Smooth muscle cell (in vitro differentiated cells): ENCODE measurements at regions not wholly inside any gene's neighbourhood (a gene's known extent, or its start where the extent isn't known, plus 50 kb on each side); places are given as distances from the start of the nearest gene placed in this dataset.
"Not testable (repeated sequence)": the region's sequence is repeated elsewhere in the genome, so short reads cannot be mapped to it uniquely, and the experiment has no call there.

Experiments
- DNase-seq: peaks from one replicate; lab custom pipeline; 2025; ENCODE audit not compliant: unreplicated experiment; lab: John Stamatoyannopoulos, UW
- H2AFZ ChIP-seq: fragments of 200-600 bp; sonication (generic); 2 replicates; pipeline ENCODE4 v1.6.0; 2016; ENCODE audit warnings: antibody characterized with exemption, low read depth, mild to moderate bottlenecking
- H3F3A ChIP-seq: fragments of 200-600 bp; sonication (generic); 2 replicates; pipeline ENCODE4 v1.6.0; 2017; ENCODE audit warnings: antibody characterized with exemption, low read depth
- H3K27ac ChIP-seq: fragments of 200-600 bp; sonication (generic); 2 replicates; pipeline ENCODE4 v1.5.1; 2016; ENCODE audit warnings: low read depth, mild to moderate bottlenecking
- H3K27me3 ChIP-seq: fragments of 200-600 bp; sonication (generic); 2 replicates; pipeline ENCODE4 v1.6.1; 2016; ENCODE audit warnings: low read depth, mild to moderate bottlenecking
- H3K36me3 ChIP-seq: fragments of 200-600 bp; sonication (generic); 2 replicates; pipeline ENCODE4 v1.5.1; 2016; ENCODE audit warnings: low read depth
- H3K4me1 ChIP-seq: fragments of 200-600 bp; sonication (generic); 2 replicates; pipeline ENCODE4 v1.5.1; 2016; ENCODE audit warnings: low read depth
- H3K4me2 ChIP-seq: fragments of 200-600 bp; sonication (generic); 2 replicates; pipeline ENCODE4 v1.6.0; 2016; ENCODE audit warnings: mild to moderate bottlenecking
- H3K4me3 ChIP-seq: fragments of 200-600 bp; sonication (generic); 2 replicates; pipeline ENCODE4 v1.5.1; 2016; ENCODE audit warnings: mild to moderate bottlenecking
- H3K79me2 ChIP-seq: fragments of 200-600 bp; sonication (generic); 2 replicates; pipeline ENCODE4 v1.6.0; 2016; ENCODE audit warnings: low read depth, mild to moderate bottlenecking
- H3K9ac ChIP-seq: fragments of 200-600 bp; sonication (generic); 2 replicates; pipeline ENCODE4 v1.6.0; 2016; ENCODE audit warnings: low read depth
- H3K9me3 ChIP-seq: fragments of 200-600 bp; sonication (generic); replicated peaks from 2 replicates; pipeline ENCODE4 v1.5.1; 2016; ENCODE audit warnings: low read depth
- H4K20me1 ChIP-seq: fragments of 200-600 bp; sonication (generic); 2 replicates; pipeline ENCODE4 v1.6.0; 2016; ENCODE audit warnings: low read depth
- WGBS: methylation state at CpG from one replicate; pipeline ENCODE4 v1.1.7; 2016; ENCODE audit warnings: low lambda C conversion rate; 5-methylcytosine and 5-hydroxymethylcytosine counted together
- TF ChIP-seq, protein P1 (sequence below): fragments of 200-600 bp; sonication (generic); IDR thresholded peaks from 2 replicates; pipeline ENCODE4 v1.5.1; 2017; ENCODE audit warnings: borderline replicate concordance, mild to moderate bottlenecking, antibody characterized with exemption; ENCODE audit not compliant: insufficient read depth, poor library complexity, severe bottlenecking

DNA sequence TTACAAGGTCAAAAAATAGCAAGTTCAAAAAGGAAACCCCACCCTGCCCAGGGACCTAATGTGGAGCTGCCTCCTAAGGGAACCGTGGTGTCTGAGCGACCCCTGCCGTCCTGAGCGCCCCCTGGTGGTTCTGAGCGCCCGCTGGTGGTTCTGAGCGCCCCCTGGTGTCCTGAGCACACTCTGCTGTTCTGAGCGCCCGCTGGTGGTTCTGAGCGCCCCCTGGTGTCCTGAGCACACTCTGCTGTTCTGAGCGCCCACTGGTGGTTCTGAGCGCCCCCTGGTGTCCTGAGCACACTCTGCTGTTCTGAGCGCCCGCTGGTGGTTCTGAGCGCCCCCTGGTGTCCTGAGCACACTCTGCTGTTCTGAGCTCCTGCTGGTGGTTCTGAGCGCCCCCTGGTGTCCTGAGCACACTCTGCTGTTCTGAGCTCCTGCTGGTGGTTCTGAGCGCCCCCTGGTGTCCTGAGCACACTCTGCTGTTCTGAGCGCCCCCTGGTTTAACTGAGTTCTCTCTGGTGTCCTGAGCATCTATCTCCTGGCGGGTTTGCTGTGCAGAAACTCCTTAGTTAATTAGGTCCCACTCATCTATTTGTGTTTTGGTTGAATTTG, 1137.5 kb downstream of the TMEM121 start:
- not testable (repeated sequence) for H3K9ac ChIP-seq

GRCh38 chr14:106665814-106666213, 1139.4 kb downstream of the TMEM121 start:
- WGBS, result 88% methylated on average over 15 of the region's 15 CpGs
- TF ChIP-seq, protein P1, sequence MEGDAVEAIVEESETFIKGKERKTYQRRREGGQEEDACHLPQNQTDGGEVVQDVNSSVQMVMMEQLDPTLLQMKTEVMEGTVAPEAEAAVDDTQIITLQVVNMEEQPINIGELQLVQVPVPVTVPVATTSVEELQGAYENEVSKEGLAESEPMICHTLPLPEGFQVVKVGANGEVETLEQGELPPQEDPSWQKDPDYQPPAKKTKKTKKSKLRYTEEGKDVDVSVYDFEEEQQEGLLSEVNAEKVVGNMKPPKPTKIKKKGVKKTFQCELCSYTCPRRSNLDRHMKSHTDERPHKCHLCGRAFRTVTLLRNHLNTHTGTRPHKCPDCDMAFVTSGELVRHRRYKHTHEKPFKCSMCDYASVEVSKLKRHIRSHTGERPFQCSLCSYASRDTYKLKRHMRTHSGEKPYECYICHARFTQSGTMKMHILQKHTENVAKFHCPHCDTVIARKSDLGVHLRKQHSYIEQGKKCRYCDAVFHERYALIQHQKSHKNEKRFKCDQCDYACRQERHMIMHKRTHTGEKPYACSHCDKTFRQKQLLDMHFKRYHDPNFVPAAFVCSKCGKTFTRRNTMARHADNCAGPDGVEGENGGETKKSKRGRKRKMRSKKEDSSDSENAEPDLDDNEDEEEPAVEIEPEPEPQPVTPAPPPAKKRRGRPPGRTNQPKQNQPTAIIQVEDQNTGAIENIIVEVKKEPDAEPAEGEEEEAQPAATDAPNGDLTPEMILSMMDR, result no peak

More for the DNA sequence above, 1137.5 kb downstream of the TMEM121 start:
- not testable (repeated sequence) for H3F3A ChIP-seq, H4K20me1 ChIP-seq, H3K79me2 ChIP-seq, H3K4me2 ChIP-seq, H3K27ac ChIP-seq, H3K36me3 ChIP-seq, H3K9me3 ChIP-seq, H3K27me3 ChIP-seq, H2AFZ ChIP-seq, H3K4me3 ChIP-seq, DNase-seq, H3K4me1 ChIP-seq
- TF ChIP-seq, protein P1, result peak; percentile 14
- 72% methylated on average over 19 of the region's 19 CpGs for WGBS

DNA sequence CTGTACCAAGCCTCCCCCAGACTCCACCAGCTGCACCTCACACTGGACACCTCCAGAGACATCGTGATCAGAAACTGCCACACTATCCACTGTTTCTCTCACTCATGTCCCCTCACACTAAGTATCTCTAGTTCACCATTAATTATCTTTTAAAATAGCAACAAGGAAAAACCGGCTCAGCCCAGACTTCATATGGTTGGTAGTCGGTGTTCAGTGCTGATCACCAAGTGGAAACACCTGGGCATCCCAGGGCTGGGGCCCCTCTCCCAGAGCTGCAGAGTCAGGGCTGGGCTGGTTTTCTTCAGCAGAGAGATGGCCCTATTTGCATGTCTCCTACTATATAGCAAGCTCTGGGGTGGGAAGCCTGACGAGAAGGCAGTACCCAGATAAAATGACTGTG, 1140.0 kb downstream of the TMEM121 start:
- no peaks in the 10 kb centered on the region for H3F3A ChIP-seq
- 75% methylated on average over 4 of the region's 4 CpGs for WGBS

More at GRCh38 chr14:106665814-106666213, 1139.4 kb downstream of the TMEM121 start:
- no peaks in the 10 kb centered on the region for H4K20me1 ChIP-seq
- H3F3A ChIP-seq, result no peaks in the 10 kb centered on the region
- H3K27ac ChIP-seq, result no peak overlapping the region
- H3K9me3 ChIP-seq, result peaks cover 7% of the 10 kb centered on the region
- no peak for DNase-seq
- no peak overlapping the region for H2AFZ ChIP-seq
- H3K9ac ChIP-seq, result no peak overlapping the region
- no peaks in the 10 kb centered on the region for H3K36me3 ChIP-seq
- H3K4me3 ChIP-seq, result no peak overlapping the region
- no peak overlapping the region for H3K4me2 ChIP-seq
- H3K79me2 ChIP-seq, result no peaks in the 10 kb centered on the region
- H3K4me1 ChIP-seq, result no peaks in the 10 kb centered on the region
- H3K27me3 ChIP-seq, result no peaks in the 10 kb centered on the region

More for the DNA sequence above, 1140.0 kb downstream of the TMEM121 start:
- no peaks in the 10 kb centered on the region for H3K27me3 ChIP-seq
- TF ChIP-seq, protein P1, result no peak
- H3K9me3 ChIP-seq, result peaks cover 7% of the 10 kb centered on the region
- no peak overlapping the region for H3K4me2 ChIP-seq
- H3K4me3 ChIP-seq, result no peak overlapping the region
- no peaks in the 10 kb centered on the region for H3K4me1 ChIP-seq
- H2AFZ ChIP-seq, result no peak overlapping the region
- no peaks in the 10 kb centered on the region for H3K36me3 ChIP-seq
- H3K9ac ChIP-seq, result no peak overlapping the region
- no peaks in the 10 kb centered on the region for H3K79me2 ChIP-seq
- H4K20me1 ChIP-seq, result no peaks in the 10 kb centered on the region
- no peak overlapping the region for H3K27ac ChIP-seq
- DNase-seq, result no peak
